H1 (cell line): ENCODE measurements at regions not wholly inside any gene's neighbourhood (a gene's known extent, or its start where the extent isn't known, plus 50 kb on each side); places are given as distances from the start of the nearest gene placed in this dataset.

ENCODE experiments used
- CTCF ChIA-PET: fragments of 300-600 bp; sonication (Branson Sonifier 250); formaldehyde crosslinking; loops from one replicate; lab custom pipeline; 2021; ENCODE audit not compliant: partially characterized antibody; lab: Charles Lee
- POLR2A ChIA-PET: fragments of 300-600 bp; sonication (Branson Sonifier 250); formaldehyde crosslinking; loops from one replicate; lab custom pipeline; 2021; ENCODE audit warnings: inconsistent platforms; ENCODE audit not compliant: partially characterized antibody; lab: Charles Lee
- DNase-seq, 2 experiments: peaks; one replicate each; pipeline versions ENCODE4 v3.0.0 to v3.0.0-alpha.2; 2010 to 2022; ENCODE audit warnings: low spot score in 2 of 2, low read depth in 1 of 2, mixed read lengths in 1 of 2
- FAIRE-seq: peaks from 2 replicates; lab custom pipeline; 2011; peaks lifted over from hg19 to GRCh38; lab: Jason Lieb, UNC
- H2AFZ ChIP-seq: 2 replicates; pipeline ENCODE4 v1.8.1; 2012; ENCODE audit warnings: low read length, inconsistent platforms
- H2AK5ac ChIP-seq: 2 replicates; pipeline ENCODE4 v1.6.1; 2013; ENCODE audit warnings: low read depth, low read length
- H2BK120ac ChIP-seq: replicated peaks from 2 replicates; pipeline ENCODE3; 2013; ENCODE audit warnings: low read depth, low read length, inconsistent platforms
- H2BK12ac ChIP-seq: 2 replicates; pipeline ENCODE4 v1.6.1; 2013; ENCODE audit warnings: low read depth, low read length
- H2BK15ac ChIP-seq: 2 replicates; pipeline ENCODE4 v1.6.1; 2013; ENCODE audit warnings: low read length
- H2BK20ac ChIP-seq: 2 replicates; pipeline ENCODE4 v1.6.1; 2013; ENCODE audit warnings: low read length
- H2BK5ac ChIP-seq: 2 replicates; pipeline ENCODE4 v1.6.1; 2013; ENCODE audit warnings: low read depth, low read length
- H3K14ac ChIP-seq: 2 replicates; pipeline ENCODE4 v1.6.1; 2013; ENCODE audit warnings: inconsistent platforms; ENCODE audit not compliant: insufficient read length
- H3K18ac ChIP-seq: 2 replicates; pipeline ENCODE4 v1.6.1; 2013; ENCODE audit warnings: low read length; ENCODE audit errors: extremely low read depth
- H3K23ac ChIP-seq: 2 replicates; pipeline ENCODE4 v1.6.1; 2013; ENCODE audit warnings: inconsistent platforms; ENCODE audit not compliant: insufficient read length
- H3K23me2 ChIP-seq: 2 replicates; pipeline ENCODE4 v1.6.1; 2013; ENCODE audit warnings: low read depth, low read length
- H3K27ac ChIP-seq: 2 replicates; pipeline ENCODE4 v1.6.1; 2011; ENCODE audit warnings: low read depth, low read length, inconsistent platforms
- H3K27me3 ChIP-seq, 4 experiments: replicated peaks in 1 of 4; 1 replicate in 1 of 4; 2 replicates in 3 of 4; pipeline versions ENCODE4 v1.6.1 to v1.8.1; 2011 to 2013; ENCODE audit warnings: low read length in 3 of 4, mild to moderate bottlenecking in 3 of 4, inconsistent platforms in 2 of 4, mixed read lengths in 2 of 4, moderate library complexity in 1 of 4; ENCODE audit not compliant: control insufficient read depth in 3 of 4, insufficient read depth in 3 of 4; ENCODE audit errors: extremely low read depth in 1 of 4
- H3K36me3 ChIP-seq, 4 experiments: 2 replicates each; pipeline versions ENCODE4 v1.6.1 to v1.8.1; 2011 to 2013; ENCODE audit warnings: mild to moderate bottlenecking in 4 of 4, low read length in 3 of 4, moderate library complexity in 2 of 4, control low read depth in 1 of 4, inconsistent platforms in 1 of 4; ENCODE audit not compliant: insufficient read depth in 4 of 4, control insufficient read depth in 2 of 4
- H3K4ac ChIP-seq: replicated peaks from 2 replicates; pipeline ENCODE3; 2013; ENCODE audit warnings: low read length, low read depth, mixed read lengths, inconsistent platforms; ENCODE audit not compliant: insufficient read length
- H3K4me1 ChIP-seq, 4 experiments: replicated peaks in 1 of 4; 1 replicate in 1 of 4; 2 replicates in 3 of 4; pipeline versions ENCODE4 v1.6.1 to v1.8.1; 2011 to 2013; ENCODE audit warnings: low read length in 3 of 4, inconsistent platforms in 2 of 4, mixed read lengths in 1 of 4; ENCODE audit not compliant: insufficient read depth in 4 of 4, control insufficient read depth in 3 of 4
- H3K4me2 ChIP-seq, 2 experiments: 2 replicates each; pipeline versions ENCODE4 v1.6.1 to v1.8.1; 2011 to 2013; ENCODE audit warnings: low read depth in 2 of 2, low read length in 2 of 2, control low read depth in 1 of 2, inconsistent platforms in 1 of 2, mild to moderate bottlenecking in 1 of 2; ENCODE audit not compliant: insufficient read depth in 1 of 2
- H3K4me3 ChIP-seq, 4 experiments: fragments of 200-600, 300-600 bp in 1 of 4; sonication (generic), shearing (Covaris generic), sonication (Bioruptor Twin) in 1 of 4; 2 replicates each; pipeline versions ENCODE4 v1.5.1 to v1.8.1; 2011 to 2016; ENCODE audit warnings: low read length in 4 of 4, low read depth in 3 of 4, control low read depth in 2 of 4, inconsistent platforms in 2 of 4, mild to moderate bottlenecking in 2 of 4, mixed read lengths in 1 of 4, moderate library complexity in 1 of 4; ENCODE audit not compliant: insufficient read depth in 2 of 4; ENCODE audit errors: extremely low read depth in 1 of 4
- H3K56ac ChIP-seq: replicated peaks from 2 replicates; pipeline ENCODE3; 2013; ENCODE audit warnings: low read depth, mild to moderate bottlenecking, mixed read lengths, low read length, inconsistent platforms; ENCODE audit not compliant: insufficient read length
- H3K79me1 ChIP-seq: 2 replicates; pipeline ENCODE4 v1.6.1; 2013; ENCODE audit warnings: low read depth, low read length, control low read depth
- H3K79me2 ChIP-seq, 2 experiments: 2 replicates each; pipeline versions ENCODE4 v1.6.1 to v1.8.1; 2012 to 2013; ENCODE audit warnings: low read length in 2 of 2, mild to moderate bottlenecking in 2 of 2, inconsistent platforms in 1 of 2; ENCODE audit not compliant: insufficient read depth in 2 of 2, control insufficient read depth in 1 of 2
- H3K9ac ChIP-seq, 4 experiments: replicated peaks in 1 of 4; 1 replicate in 1 of 4; 2 replicates in 3 of 4; pipeline versions ENCODE4 v1.6.1 to v1.8.1; 2011 to 2013; ENCODE audit warnings: low read depth in 3 of 4, low read length in 3 of 4, control low read depth in 2 of 4, mild to moderate bottlenecking in 2 of 4, moderate library complexity in 2 of 4, inconsistent platforms in 1 of 4; ENCODE audit errors: extremely low read depth in 1 of 4
- H3K9me3 ChIP-seq, 2 experiments: 2 replicates each; pipeline versions ENCODE4 v1.6.1 to v1.8.1; 2012 to 2013; ENCODE audit warnings: mild to moderate bottlenecking in 2 of 2, moderate library complexity in 2 of 2, control low read depth in 1 of 2, inconsistent platforms in 1 of 2, low read depth in 1 of 2, low read length in 1 of 2, mixed read lengths in 1 of 2; ENCODE audit not compliant: insufficient read depth in 2 of 2
- H4K20me1 ChIP-seq, 2 experiments: replicated peaks in 1 of 2; 2 replicates each; pipeline versions ENCODE3 to v1.8.1; 2011 to 2013; ENCODE audit warnings: inconsistent platforms in 2 of 2, low read length in 2 of 2, mild to moderate bottlenecking in 1 of 2; ENCODE audit not compliant: insufficient read depth in 2 of 2, control insufficient read depth in 1 of 2
- H4K5ac ChIP-seq: 2 replicates; pipeline ENCODE4 v1.6.1; 2013; ENCODE audit warnings: low read length, low read depth, mixed read lengths, inconsistent platforms; ENCODE audit not compliant: insufficient read length
- H4K8ac ChIP-seq: 2 replicates; pipeline ENCODE4 v1.8.0; 2013; ENCODE audit warnings: mild to moderate bottlenecking, moderate library complexity, low read length, inconsistent platforms; ENCODE audit not compliant: insufficient read depth; ENCODE audit errors: extremely low read depth
- H4K91ac ChIP-seq: replicated peaks from 2 replicates; pipeline ENCODE3; 2013; ENCODE audit warnings: low read length, mixed read lengths, inconsistent platforms; ENCODE audit not compliant: insufficient read length
- CTBP2 ChIP-seq: IDR thresholded peaks from 2 replicates; pipeline ENCODE4 v1.7.0; 2011; ENCODE audit warnings: borderline replicate concordance, mild to moderate bottlenecking, moderate library complexity, mixed read lengths, low read length; ENCODE audit not compliant: insufficient read depth, insufficient read length
- JUN ChIP-seq: IDR thresholded peaks from 2 replicates; pipeline ENCODE4 v1.6.1; 2011; ENCODE audit warnings: low read depth, mild to moderate bottlenecking, improper control_type of control experiment, low read length
- RBBP5 ChIP-seq: IDR thresholded peaks from 2 replicates; pipeline ENCODE4 v1.7.1; 2012; ENCODE audit warnings: low read depth, mild to moderate bottlenecking, inconsistent platforms, low read length, moderate library complexity, borderline replicate concordance
- SIRT6 ChIP-seq: IDR thresholded peaks from one replicate; pipeline ENCODE4 v1.7.1; 2012; ENCODE audit warnings: low read length, inconsistent platforms
- SP2 ChIP-seq: IDR thresholded peaks from 2 replicates; pipeline ENCODE4 v1.6.1; 2012; ENCODE audit warnings: mild to moderate bottlenecking, low read length, inconsistent platforms
- SP4 ChIP-seq: IDR thresholded peaks from 2 replicates; pipeline ENCODE4 v1.6.1; 2012; ENCODE audit warnings: low read length, inconsistent platforms
- SUZ12 ChIP-seq: fragments of 200-600 bp; sonication (generic); IDR thresholded peaks from 2 replicates; pipeline ENCODE4 v1.6.1; 2012; ENCODE audit warnings: mild to moderate bottlenecking, inconsistent platforms, low read length, moderate library complexity, mixed read lengths
- YY1 ChIP-seq: IDR thresholded peaks from 2 replicates; pipeline ENCODE4 v1.6.1; 2011; ENCODE audit warnings: low read depth, mild to moderate bottlenecking, low read length
- ZNF274 ChIP-seq: IDR thresholded peaks from 2 replicates; pipeline ENCODE4 v1.7.0; 2012; ENCODE audit warnings: low read length, borderline replicate concordance; ENCODE audit errors: extremely low read depth
- WGBS, 2 experiments: shearing (Covaris generic) in 1 of 2; methylation state at CpG; one replicate each; pipeline versions ENCODE4 v1.1.6 to v1.1.7; 2013 to 2015; ENCODE audit warnings: low lambda C conversion rate in 2 of 2, mixed read lengths in 2 of 2, inconsistent platforms in 1 of 2, low coverage in 1 of 2, missing lambda C conversion rate in 1 of 2; ENCODE audit not compliant: insufficient replicate concordance in 2 of 2, insufficient coverage in 1 of 2, insufficient read length in 1 of 2; ENCODE audit errors: extremely low coverage in 1 of 2, missing lambda C conversion rate in 1 of 2; 5-methylcytosine and 5-hydroxymethylcytosine counted together
- TF ChIP-seq, protein P1 (sequence below): IDR thresholded peaks from 2 replicates; pipeline ENCODE4 v1.6.1; 2011; ENCODE audit warnings: low read depth, mild to moderate bottlenecking, low read length; ENCODE audit not compliant: insufficient read depth
- TF ChIP-seq, protein P2 (sequence below), 3 experiments: IDR thresholded peaks; 1 replicate in 2 of 3; 2 replicates in 1 of 3; pipeline versions ENCODE4 v1.5.1 to v1.6.1; 2011; ENCODE audit warnings: low read length in 3 of 3, mild to moderate bottlenecking in 3 of 3, inconsistent platforms in 2 of 3, low read depth in 1 of 3, moderate library complexity in 1 of 3; ENCODE audit not compliant: insufficient read depth in 1 of 3; ENCODE audit errors: control extremely low read depth in 1 of 3

DNA sequence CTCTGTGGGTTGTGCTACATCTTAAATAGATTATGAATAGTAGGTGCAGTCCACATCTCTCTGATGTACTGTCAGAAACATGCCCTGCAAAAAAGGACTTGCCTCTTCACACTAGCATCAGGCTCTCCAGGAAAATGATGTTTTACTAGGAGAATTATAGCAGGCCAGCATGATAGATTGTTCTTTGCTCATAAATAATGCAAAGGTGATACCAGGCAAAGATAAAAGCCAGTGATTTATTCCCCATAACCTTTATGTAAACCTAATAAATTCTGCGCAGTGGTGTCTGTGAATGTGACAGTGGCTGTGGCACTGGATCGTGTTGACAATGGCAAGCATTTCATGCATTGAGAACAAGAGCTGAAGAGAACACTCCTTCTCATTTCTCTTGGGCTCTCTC is 646.5 kb upstream of the SEL1L start:
- H3K36me3 ChIP-seq = no peaks in the 10 kb centered on the region
- H3K4me1 ChIP-seq = no peaks in the 10 kb centered on the region
- H3K18ac ChIP-seq = no peak overlapping the region
- FAIRE-seq (no peak), DNase-seq (no peak)
- ChIA-PET POLR2A (no interaction called here), CTCF (no interaction called here)
- H3K4ac ChIP-seq = no peak overlapping the region
- H3K4me3 ChIP-seq = no peak overlapping the region
- H2BK12ac ChIP-seq = no peak overlapping the region
- H3K9me3 ChIP-seq = no peaks in the 10 kb centered on the region
- H2AFZ ChIP-seq = no peak overlapping the region
- H3K79me2 ChIP-seq = no peaks in the 10 kb centered on the region
- no peak overlapping the region for H2AK5ac ChIP-seq
- no peak overlapping the region for H2BK120ac ChIP-seq
- H2BK15ac ChIP-seq = no peak overlapping the region
- H3K9ac ChIP-seq = no peak overlapping the region
- H3K23ac ChIP-seq = no peak overlapping the region
- H2BK5ac ChIP-seq = no peak overlapping the region
- H3K4me2 ChIP-seq = no peak overlapping the region
- no peak overlapping the region for H4K91ac ChIP-seq
- no peak overlapping the region for H3K56ac ChIP-seq
- no peaks in the 10 kb centered on the region for H3K23me2 ChIP-seq
- no peak overlapping the region for H3K27ac ChIP-seq
- no peaks in the 10 kb centered on the region for H3K27me3 ChIP-seq
- H4K20me1 ChIP-seq = no peaks in the 10 kb centered on the region
- H4K5ac ChIP-seq = no peak overlapping the region
- H2BK20ac ChIP-seq = no peak overlapping the region
- no peak overlapping the region for H4K8ac ChIP-seq
- no peaks in the 10 kb centered on the region for H3K79me1 ChIP-seq
- H3K14ac ChIP-seq = no peak overlapping the region
- WGBS, 2 experiments = 88% methylated on average over 2 of the region's 2 CpGs; no CpG with 5 or more reads in 1 of the 2 experiments
- TF ChIP-seq YY1 (no peak), SIRT6 (no peak), SP4 (no peak), SUZ12 (no peak), SP2 (no peak), CTBP2 (no peak), ZNF274 (no peak), RBBP5 (no peak), JUN (no peak)
- TF ChIP-seq, protein P1, sequence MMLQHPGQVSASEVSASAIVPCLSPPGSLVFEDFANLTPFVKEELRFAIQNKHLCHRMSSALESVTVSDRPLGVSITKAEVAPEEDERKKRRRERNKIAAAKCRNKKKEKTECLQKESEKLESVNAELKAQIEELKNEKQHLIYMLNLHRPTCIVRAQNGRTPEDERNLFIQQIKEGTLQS = no peak
- TF ChIP-seq, protein P2, sequence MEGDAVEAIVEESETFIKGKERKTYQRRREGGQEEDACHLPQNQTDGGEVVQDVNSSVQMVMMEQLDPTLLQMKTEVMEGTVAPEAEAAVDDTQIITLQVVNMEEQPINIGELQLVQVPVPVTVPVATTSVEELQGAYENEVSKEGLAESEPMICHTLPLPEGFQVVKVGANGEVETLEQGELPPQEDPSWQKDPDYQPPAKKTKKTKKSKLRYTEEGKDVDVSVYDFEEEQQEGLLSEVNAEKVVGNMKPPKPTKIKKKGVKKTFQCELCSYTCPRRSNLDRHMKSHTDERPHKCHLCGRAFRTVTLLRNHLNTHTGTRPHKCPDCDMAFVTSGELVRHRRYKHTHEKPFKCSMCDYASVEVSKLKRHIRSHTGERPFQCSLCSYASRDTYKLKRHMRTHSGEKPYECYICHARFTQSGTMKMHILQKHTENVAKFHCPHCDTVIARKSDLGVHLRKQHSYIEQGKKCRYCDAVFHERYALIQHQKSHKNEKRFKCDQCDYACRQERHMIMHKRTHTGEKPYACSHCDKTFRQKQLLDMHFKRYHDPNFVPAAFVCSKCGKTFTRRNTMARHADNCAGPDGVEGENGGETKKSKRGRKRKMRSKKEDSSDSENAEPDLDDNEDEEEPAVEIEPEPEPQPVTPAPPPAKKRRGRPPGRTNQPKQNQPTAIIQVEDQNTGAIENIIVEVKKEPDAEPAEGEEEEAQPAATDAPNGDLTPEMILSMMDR (IDR thresholded peaks at IDR 0.05; ENCODE audit: control extremely low read depth in 1 of 3, insufficient read depth in 1 of 3, low read depth in 1 of 3, low read length in 3 of 3) = no peak
